Ovary (tissue), 7 donors: ENCODE measurements at regions not wholly inside any gene's neighbourhood (a gene's known extent, or its start where the extent isn't known, plus 50 kb on each side); places are given as distances from the start of the nearest gene placed in this dataset.

Experiments
- DNase-seq, 5 donors: peaks; one replicate each; pipeline ENCODE4 v3.0.0-alpha.2; 2019 to 2020
- H3K27ac ChIP-seq, 2 donors: fragments of 200-600 bp; one replicate each; pipeline versions ENCODE4 v1.5.1 to v1.8.0; 2019 to 2022
- H3K27me3 ChIP-seq: fragments of 200-600 bp; one replicate; pipeline ENCODE4 v1.8.0; 2022
- H3K36me3 ChIP-seq: fragments of 200-600 bp; sonication (generic); one replicate; pipeline ENCODE4 v1.5.1; 2019
- H3K4me1 ChIP-seq: one replicate; pipeline ENCODE4 v1.8.1; 2013; ENCODE audit warnings: mild to moderate bottlenecking, moderate library complexity; ENCODE audit not compliant: insufficient read depth
- H3K4me3 ChIP-seq: fragments of 200-600 bp; sonication (generic); one replicate; pipeline ENCODE4 v1.5.1; 2017
- H3K9me3 ChIP-seq, 2 donors: fragments of 200-600 bp in 1 of 2; sonication (generic) in 1 of 2; one replicate each; pipeline versions ENCODE4 v1.5.1 to v1.8.1; 2013 to 2019; ENCODE audit warnings: mild to moderate bottlenecking in 1 of 2, moderate library complexity in 1 of 2
- EP300 ChIP-seq: sonication (generic); formaldehyde crosslinking; IDR thresholded peaks from one replicate; pipeline ENCODE4 v1.6.1; 2017; ENCODE audit warnings: antibody characterized with exemption
- POLR2A ChIP-seq: fragments of 450-650 bp; IDR thresholded peaks from one replicate; pipeline ENCODE4 v1.6.1; 2017; ENCODE audit warnings: antibody characterized with exemption, mild to moderate bottlenecking, moderate library complexity
- whole genome bisulfite sequencing, 3 donors: extraction: QIAGEN DNeasy Blood & Tissue Kit in 1 of 3; methylation state at CpG; one replicate each; pipeline versions ENCODE4 v1.1.5 to v1.1.7; 2013 to 2017; 5-methylcytosine and 5-hydroxymethylcytosine counted together
- intact Hi-C, 4 donors: fragments of 100-400 bp; cut with DNase I; formaldehyde crosslinking; loops; one replicate each; pipeline versions ENCODE4 v1.11.0 to v1.15.1; 2022 to 2023
- TF ChIP-seq, protein P1 (sequence below), 3 donors: fragments of 450-650 bp in 2 of 3; fragments of 200-600 bp in 1 of 3; IDR thresholded peaks; one replicate each; pipeline versions ENCODE4 v1.5.1 to v1.8.0; 2016 to 2022; ENCODE audit warnings: antibody characterized with exemption in 3 of 3, mild to moderate bottlenecking in 1 of 3
- donor health status: DM: no; HTN: no; CAD: no; lungs with moderate emphysema.
- donor health status: DM: no; HTN: no; CAD: no.
- donor health status: Bipolar disorder and iron deficiency.
- donor health status: DM: no; HTN: no; CAD: no.
- donor health status: DM: yes; HTN: yes; CAD: no.

DNA sequence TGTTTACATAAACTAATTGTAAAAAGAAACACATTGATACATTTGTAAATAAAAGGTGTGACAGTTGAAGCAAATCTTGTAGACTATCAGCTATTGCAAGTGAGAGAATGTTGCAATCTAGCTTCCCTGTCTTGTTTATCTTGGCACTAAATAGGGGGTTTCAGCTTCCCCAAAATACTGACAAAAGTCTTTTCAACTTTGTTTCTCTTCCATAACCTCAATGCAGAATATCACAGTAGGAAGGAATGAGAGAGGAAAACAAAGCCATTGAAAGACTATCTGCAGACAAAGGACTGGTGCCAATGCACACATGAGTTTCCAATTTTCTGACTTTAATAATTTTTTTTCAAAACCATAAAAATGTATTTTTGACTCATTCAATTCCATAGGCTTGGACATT lies 886.2 kb upstream of the MGAT4C start:
- no peaks in the 10 kb centered on the region for H3K4me1 ChIP-seq
- H3K27ac ChIP-seq = no peak overlapping the region
- no peaks in the 10 kb centered on the region for H3K36me3 ChIP-seq
- TF ChIP-seq POLR2A = no peak
- TF ChIP-seq EP300 = no peak
- TF ChIP-seq, protein P1, sequence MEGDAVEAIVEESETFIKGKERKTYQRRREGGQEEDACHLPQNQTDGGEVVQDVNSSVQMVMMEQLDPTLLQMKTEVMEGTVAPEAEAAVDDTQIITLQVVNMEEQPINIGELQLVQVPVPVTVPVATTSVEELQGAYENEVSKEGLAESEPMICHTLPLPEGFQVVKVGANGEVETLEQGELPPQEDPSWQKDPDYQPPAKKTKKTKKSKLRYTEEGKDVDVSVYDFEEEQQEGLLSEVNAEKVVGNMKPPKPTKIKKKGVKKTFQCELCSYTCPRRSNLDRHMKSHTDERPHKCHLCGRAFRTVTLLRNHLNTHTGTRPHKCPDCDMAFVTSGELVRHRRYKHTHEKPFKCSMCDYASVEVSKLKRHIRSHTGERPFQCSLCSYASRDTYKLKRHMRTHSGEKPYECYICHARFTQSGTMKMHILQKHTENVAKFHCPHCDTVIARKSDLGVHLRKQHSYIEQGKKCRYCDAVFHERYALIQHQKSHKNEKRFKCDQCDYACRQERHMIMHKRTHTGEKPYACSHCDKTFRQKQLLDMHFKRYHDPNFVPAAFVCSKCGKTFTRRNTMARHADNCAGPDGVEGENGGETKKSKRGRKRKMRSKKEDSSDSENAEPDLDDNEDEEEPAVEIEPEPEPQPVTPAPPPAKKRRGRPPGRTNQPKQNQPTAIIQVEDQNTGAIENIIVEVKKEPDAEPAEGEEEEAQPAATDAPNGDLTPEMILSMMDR (IDR thresholded peaks at IDR 0.05) = no peak
- H3K27me3 ChIP-seq = no peaks in the 10 kb centered on the region
- DNase-seq = no peak
- H3K4me3 ChIP-seq = no peak overlapping the region
- no peaks in the 10 kb centered on the region for H3K9me3 ChIP-seq
- intact Hi-C loops = no loop called here

DNA sequence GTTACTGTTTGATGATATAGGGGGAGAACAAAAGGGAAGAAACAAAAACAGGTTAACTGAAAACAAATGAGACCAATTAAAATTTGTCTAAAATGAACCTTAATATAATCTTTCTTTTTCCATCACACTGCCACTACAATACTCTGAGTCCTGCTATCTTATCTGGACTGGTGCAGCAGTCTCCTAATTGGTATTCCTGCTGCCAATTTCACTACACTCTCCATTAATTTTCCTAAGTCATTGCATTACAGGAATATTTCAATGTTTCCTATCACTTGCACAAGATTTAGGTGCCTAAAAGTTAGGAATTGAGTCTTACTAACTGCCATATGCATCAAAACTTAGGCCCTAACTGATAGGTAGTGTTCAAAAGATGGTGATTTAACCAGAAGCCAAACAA lies 884.9 kb upstream of the MGAT4C start:
- no peak overlapping the region for H3K4me3 ChIP-seq
- H3K27me3 ChIP-seq = no peaks in the 10 kb centered on the region
- DNase-seq = no peak
- H3K27ac ChIP-seq = no peak overlapping the region
- H3K4me1 ChIP-seq = no peaks in the 10 kb centered on the region
- intact Hi-C loops = no loop called here
- TF ChIP-seq EP300 (no peak), POLR2A (no peak)
- TF ChIP-seq, protein P1 (IDR thresholded peaks at IDR 0.05) = no peak
- H3K9me3 ChIP-seq = no peaks in the 10 kb centered on the region
- H3K36me3 ChIP-seq = no peaks in the 10 kb centered on the region

DNA sequence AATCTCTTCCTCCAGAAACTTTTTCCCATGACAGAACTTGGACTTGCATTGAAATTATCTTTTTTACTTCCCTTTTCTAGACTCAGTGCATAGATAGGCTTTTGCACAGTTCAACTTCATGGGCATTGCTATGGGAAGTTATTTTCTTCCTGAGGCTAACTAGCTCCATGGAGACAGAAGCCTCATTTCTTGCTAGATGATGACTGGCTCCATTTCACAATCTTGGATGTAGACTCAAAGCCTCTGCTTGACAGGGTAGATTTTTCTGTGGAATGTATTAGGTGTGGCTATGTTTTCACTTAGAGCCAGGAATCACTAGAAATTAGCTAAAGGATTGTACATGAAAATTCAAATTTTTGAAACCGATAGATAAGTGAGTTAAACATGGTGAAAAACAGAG lies 884.1 kb upstream of the MGAT4C start:
- WGBS, 3 donors = 76 to 84% (median 83%) methylated on average over 1 of the region's 1 CpG
- Histone ChIP-seq H3K27ac (no peak overlapping the region), H3K4me3 (no peak overlapping the region), H3K4me1 (no peaks in the 10 kb centered on the region), H3K9me3 (no peaks in the 10 kb centered on the region), H3K36me3 (no peaks in the 10 kb centered on the region), H3K27me3 (no peaks in the 10 kb centered on the region)
- no peak for DNase-seq
- no peak for TF ChIP-seq POLR2A
- TF ChIP-seq EP300 = no peak
- TF ChIP-seq, protein P1 (IDR thresholded peaks at IDR 0.05) = no peak
- intact Hi-C loops = no loop called here

DNA sequence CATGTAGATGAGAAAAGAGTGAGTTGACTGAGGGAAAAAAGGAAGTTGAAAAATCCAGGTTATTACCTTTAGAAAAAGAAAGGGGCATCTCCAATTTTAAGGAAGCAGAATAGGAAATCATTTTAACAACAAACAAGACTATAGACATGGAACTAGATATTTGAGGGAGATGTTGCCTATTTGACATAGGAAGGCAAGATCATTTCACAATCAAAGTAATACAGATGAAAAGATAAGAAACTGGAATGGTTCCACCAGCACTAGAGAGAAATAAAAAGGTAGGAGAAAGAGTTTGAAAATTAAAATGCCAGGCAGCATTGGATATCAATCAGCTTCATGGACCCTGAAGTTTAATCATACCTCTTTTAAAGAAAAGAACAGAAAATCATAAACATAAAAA lies 881.0 kb upstream of the MGAT4C start:
- DNase-seq = no peak
- no peak for TF ChIP-seq POLR2A
- TF ChIP-seq EP300 = no peak
- TF ChIP-seq, protein P1 (IDR thresholded peaks at IDR 0.05) = no peak
- H3K27me3 ChIP-seq = no peaks in the 10 kb centered on the region
- H3K9me3 ChIP-seq = no peaks in the 10 kb centered on the region
- no peaks in the 10 kb centered on the region for H3K36me3 ChIP-seq
- intact Hi-C loops = no loop called here
- H3K4me1 ChIP-seq = no peaks in the 10 kb centered on the region
- no peak overlapping the region for H3K27ac ChIP-seq
- no peak overlapping the region for H3K4me3 ChIP-seq
